Loucy (cell line): ENCODE measurements at regions not wholly inside any gene's neighbourhood (a gene's known extent, or its start where the extent isn't known, plus 50 kb on each side); places are given as distances from the start of the nearest gene placed in this dataset.
A peak's percentile ranks its signal among the peaks of the same experiment; 100 is the strongest.

Source experiments
- EZH2phosphoT487 ChIP-seq: fragments of 200-600 bp; IDR thresholded peaks from 2 replicates; pipeline ENCODE4 v1.6.1; 2018; ENCODE audit warnings: antibody characterized with exemption, mild to moderate bottlenecking, moderate library complexity, borderline replicate concordance
- TF ChIP-seq, protein P1 (sequence below): fragments of 200-600 bp; sonication (generic); conservative IDR thresholded peaks from 2 replicates; pipeline ENCODE4 v1.5.1; 2014; ENCODE audit warnings: mild to moderate bottlenecking, antibody characterized with exemption, low read length

DNA sequence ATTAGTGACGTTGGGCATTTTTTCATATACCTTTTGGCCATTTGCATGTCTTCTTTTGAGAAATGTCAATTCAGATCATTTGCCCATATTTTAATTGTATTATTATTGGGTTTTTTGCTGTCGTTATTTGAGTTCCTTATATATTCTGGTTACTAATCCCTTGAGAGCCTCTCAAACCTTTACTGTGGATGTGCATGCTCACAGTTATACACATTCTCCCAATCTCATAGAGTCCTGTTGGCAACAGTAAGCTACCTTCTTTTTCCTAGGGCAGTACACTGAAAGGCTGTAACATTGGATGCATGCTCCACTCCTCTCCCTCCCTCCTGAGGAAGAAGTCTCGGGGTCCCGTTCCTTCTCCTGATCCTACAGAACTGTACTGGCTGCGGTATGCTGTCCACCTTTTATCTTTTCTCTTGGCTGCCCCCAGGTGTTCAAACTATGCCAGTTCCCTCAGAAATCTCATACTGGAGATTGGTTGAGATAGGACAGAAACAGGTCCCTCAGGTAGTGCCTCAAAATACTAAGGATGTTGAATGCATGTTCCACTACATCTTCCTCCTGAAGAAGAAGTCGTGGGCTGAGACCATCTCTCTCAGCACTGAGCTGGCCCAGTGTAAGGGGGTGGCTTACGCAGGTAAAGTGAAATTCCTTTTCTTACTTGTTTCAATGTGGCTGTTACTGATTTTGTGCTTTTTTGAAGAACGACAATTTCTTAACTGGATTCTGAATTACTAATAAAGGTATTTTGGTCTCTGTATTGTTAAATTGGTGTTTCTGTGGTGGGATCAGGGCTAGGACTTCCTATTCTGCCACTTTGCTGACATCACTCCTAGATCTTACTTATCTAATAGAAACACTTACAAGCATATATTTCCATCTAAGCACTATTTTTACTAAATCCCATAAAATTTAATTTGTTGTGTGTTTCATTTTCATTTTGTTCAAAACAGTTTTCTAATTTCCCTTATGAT is 145.4 kb upstream of the HUWE1 start:
- TF ChIP-seq, protein P1, sequence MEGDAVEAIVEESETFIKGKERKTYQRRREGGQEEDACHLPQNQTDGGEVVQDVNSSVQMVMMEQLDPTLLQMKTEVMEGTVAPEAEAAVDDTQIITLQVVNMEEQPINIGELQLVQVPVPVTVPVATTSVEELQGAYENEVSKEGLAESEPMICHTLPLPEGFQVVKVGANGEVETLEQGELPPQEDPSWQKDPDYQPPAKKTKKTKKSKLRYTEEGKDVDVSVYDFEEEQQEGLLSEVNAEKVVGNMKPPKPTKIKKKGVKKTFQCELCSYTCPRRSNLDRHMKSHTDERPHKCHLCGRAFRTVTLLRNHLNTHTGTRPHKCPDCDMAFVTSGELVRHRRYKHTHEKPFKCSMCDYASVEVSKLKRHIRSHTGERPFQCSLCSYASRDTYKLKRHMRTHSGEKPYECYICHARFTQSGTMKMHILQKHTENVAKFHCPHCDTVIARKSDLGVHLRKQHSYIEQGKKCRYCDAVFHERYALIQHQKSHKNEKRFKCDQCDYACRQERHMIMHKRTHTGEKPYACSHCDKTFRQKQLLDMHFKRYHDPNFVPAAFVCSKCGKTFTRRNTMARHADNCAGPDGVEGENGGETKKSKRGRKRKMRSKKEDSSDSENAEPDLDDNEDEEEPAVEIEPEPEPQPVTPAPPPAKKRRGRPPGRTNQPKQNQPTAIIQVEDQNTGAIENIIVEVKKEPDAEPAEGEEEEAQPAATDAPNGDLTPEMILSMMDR, result peak; percentile 59
- no peak for TF ChIP-seq EZH2phosphoT487
